NCI-H2227 (cell line): ENCODE measurements at regions not wholly inside any gene's neighbourhood (a gene's known extent, or its start where the extent isn't known, plus 50 kb on each side); places are given as distances from the start of the nearest gene placed in this dataset.

Source experiments
- DNase-seq: peaks from one replicate; lab custom pipeline; 2025; ENCODE audit not compliant: unreplicated experiment; lab: John Stamatoyannopoulos, UW

- DNase-seq = peak; percentile 29
These were observed 126.0 kb upstream of the CAMK1G start for GRCh38 chr1:209457401-209458125.

- no peak for DNase-seq
These were observed 124.6 kb upstream of the CAMK1G start for GRCh38 chr1:209458921-209459320.

- no peak for DNase-seq
These were observed 122.3 kb upstream of the CAMK1G start for GRCh38 chr1:209461168-209461567.

GRCh38 chr1:209462433-209462832, 121.1 kb upstream of the CAMK1G start:
- no peak for DNase-seq

- no peak for DNase-seq
These were observed 120.1 kb upstream of the CAMK1G start for GRCh38 chr1:209463441-209463840.

- DNase-seq = no peak
These were observed 110.5 kb upstream of the CAMK1G start for GRCh38 chr1:209473025-209473424.

- no peak for DNase-seq
These were observed 103.2 kb upstream of the CAMK1G start for GRCh38 chr1:209480345-209480744.

GRCh38 chr1:209483691-209484090, 99.8 kb upstream of the CAMK1G start:
- no peak for DNase-seq

- DNase-seq = no peak
These were observed 99.1 kb upstream of the CAMK1G start for GRCh38 chr1:209484429-209484828.

- no peak for DNase-seq
These were observed 98.3 kb upstream of the CAMK1G start for GRCh38 chr1:209485167-209485566.

- DNase-seq = no peak
These were observed 97.8 kb upstream of the CAMK1G start for GRCh38 chr1:209485751-209486150.

- DNase-seq = no peak
These were observed 96.5 kb upstream of the CAMK1G start for GRCh38 chr1:209486861-209487593.

- DNase-seq = peak; percentile 24
These were observed 93.5 kb upstream of the CAMK1G start for GRCh38 chr1:209490013-209490412.

- no peak for DNase-seq
These were observed 92.5 kb upstream of the CAMK1G start for GRCh38 chr1:209491031-209491430.

- DNase-seq = no peak
These were observed 92.0 kb upstream of the CAMK1G start for GRCh38 chr1:209491496-209491895.

- DNase-seq = no peak
These were observed 91.6 kb upstream of the CAMK1G start for GRCh38 chr1:209491897-209492296.

- no peak for DNase-seq
These were observed 90.0 kb upstream of the CAMK1G start for GRCh38 chr1:209493559-209493958.

GRCh38 chr1:209497729-209498128, 85.8 kb upstream of the CAMK1G start:
- DNase-seq = no peak

- no peak for DNase-seq
These were observed 82.5 kb upstream of the CAMK1G start for GRCh38 chr1:209500993-209501392.

GRCh38 chr1:209503196-209503595, 80.3 kb upstream of the CAMK1G start:
- DNase-seq = no peak

GRCh38 chr1:209504571-209504970, 78.9 kb upstream of the CAMK1G start:
- DNase-seq = no peak

GRCh38 chr1:209505044-209505443, 78.5 kb upstream of the CAMK1G start:
- DNase-seq = no peak

GRCh38 chr1:209506101-209506500, 77.4 kb upstream of the CAMK1G start:
- DNase-seq = no peak
